ENCODE measurements at regions not wholly inside any gene's neighbourhood (a gene's known extent, or its start where the extent isn't known, plus 50 kb on each side); places are given as distances from the start of the nearest gene placed in this dataset.

GRCh38 chr6:163877877-163878639 lies 463.5 kb downstream of the QKI start:
- TF ChIP-seq ELF1 (CRISPR knock-in tag; IDR thresholded peaks at IDR 0.05) (no peak), ZNF281 (CRISPR knock-in tag; IDR thresholded peaks at IDR 0.05; ENCODE audit: borderline replicate concordance) (no peak), ZKSCAN8 (CRISPR knock-in tag; IDR thresholded peaks at IDR 0.05; ENCODE audit: borderline replicate concordance) (no peak), ZNF558 (CRISPR knock-in tag; IDR thresholded peaks at IDR 0.05; ENCODE audit: borderline replicate concordance) (no peak), RNF2 (conservative IDR thresholded peaks at IDR 0.05; ENCODE audit: low read depth) (no peak), CTCF (CRISPR knock-in tag; IDR thresholded peaks at IDR 0.05) (no peak), HNRNPK (IDR thresholded peaks at IDR 0.05; ENCODE audit: low read depth, low read length, poor library complexity, severe bottlenecking) (no peak), RAD21 (CRISPR knock-in tag; IDR thresholded peaks at IDR 0.05) (no peak), CHD4 (IDR thresholded peaks at IDR 0.05; ENCODE audit: borderline replicate concordance, low read length) (no peak)
- TF ChIP-seq, protein P1, sequence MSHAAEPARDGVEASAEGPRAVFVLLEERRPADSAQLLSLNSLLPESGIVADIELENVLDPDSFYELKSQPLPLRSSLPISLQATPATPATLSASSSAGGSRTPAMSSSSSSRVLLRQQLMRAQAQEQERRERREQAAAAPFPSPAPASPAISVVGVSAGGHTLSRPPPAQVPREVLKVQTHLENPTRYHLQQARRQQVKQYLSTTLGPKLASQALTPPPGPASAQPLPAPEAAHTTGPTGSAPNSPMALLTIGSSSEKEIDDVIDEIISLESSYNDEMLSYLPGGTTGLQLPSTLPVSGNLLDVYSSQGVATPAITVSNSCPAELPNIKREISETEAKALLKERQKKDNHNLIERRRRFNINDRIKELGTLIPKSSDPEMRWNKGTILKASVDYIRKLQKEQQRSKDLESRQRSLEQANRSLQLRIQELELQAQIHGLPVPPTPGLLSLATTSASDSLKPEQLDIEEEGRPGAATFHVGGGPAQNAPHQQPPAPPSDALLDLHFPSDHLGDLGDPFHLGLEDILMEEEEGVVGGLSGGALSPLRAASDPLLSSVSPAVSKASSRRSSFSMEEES (CRISPR knock-in tag; IDR thresholded peaks at IDR 0.05), result no peak
- TF ChIP-seq, protein P2, sequence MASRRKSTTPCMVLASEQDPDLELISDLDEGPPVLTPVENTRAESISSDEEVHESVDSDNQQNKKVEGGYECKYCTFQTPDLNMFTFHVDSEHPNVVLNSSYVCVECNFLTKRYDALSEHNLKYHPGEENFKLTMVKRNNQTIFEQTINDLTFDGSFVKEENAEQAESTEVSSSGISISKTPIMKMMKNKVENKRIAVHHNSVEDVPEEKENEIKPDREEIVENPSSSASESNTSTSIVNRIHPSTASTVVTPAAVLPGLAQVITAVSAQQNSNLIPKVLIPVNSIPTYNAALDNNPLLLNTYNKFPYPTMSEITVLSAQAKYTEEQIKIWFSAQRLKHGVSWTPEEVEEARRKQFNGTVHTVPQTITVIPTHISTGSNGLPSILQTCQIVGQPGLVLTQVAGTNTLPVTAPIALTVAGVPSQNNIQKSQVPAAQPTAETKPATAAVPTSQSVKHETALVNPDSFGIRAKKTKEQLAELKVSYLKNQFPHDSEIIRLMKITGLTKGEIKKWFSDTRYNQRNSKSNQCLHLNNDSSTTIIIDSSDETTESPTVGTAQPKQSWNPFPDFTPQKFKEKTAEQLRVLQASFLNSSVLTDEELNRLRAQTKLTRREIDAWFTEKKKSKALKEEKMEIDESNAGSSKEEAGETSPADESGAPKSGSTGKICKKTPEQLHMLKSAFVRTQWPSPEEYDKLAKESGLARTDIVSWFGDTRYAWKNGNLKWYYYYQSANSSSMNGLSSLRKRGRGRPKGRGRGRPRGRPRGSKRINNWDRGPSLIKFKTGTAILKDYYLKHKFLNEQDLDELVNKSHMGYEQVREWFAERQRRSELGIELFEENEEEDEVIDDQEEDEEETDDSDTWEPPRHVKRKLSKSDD (CRISPR knock-in tag; IDR thresholded peaks at IDR 0.05; ENCODE audit: low read depth), result no peak
- TF ChIP-seq, protein P3, sequence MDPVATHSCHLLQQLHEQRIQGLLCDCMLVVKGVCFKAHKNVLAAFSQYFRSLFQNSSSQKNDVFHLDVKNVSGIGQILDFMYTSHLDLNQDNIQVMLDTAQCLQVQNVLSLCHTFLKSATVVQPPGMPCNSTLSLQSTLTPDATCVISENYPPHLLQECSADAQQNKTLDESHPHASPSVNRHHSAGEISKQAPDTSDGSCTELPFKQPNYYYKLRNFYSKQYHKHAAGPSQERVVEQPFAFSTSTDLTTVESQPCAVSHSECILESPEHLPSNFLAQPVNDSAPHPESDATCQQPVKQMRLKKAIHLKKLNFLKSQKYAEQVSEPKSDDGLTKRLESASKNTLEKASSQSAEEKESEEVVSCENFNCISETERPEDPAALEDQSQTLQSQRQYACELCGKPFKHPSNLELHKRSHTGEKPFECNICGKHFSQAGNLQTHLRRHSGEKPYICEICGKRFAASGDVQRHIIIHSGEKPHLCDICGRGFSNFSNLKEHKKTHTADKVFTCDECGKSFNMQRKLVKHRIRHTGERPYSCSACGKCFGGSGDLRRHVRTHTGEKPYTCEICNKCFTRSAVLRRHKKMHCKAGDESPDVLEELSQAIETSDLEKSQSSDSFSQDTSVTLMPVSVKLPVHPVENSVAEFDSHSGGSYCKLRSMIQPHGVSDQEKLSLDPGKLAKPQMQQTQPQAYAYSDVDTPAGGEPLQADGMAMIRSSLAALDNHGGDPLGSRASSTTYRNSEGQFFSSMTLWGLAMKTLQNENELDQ (CRISPR knock-in tag; IDR thresholded peaks at IDR 0.05; ENCODE audit: borderline replicate concordance), result no peak

All from HepG2 (cell line).